Thoracic aorta (tissue), 2 donors: ENCODE measurements at regions not wholly inside any gene's neighbourhood (a gene's known extent, or its start where the extent isn't known, plus 50 kb on each side); places are given as distances from the start of the nearest gene placed in this dataset.

ENCODE experiments used
- ATAC-seq: fragments of 150-250 bp; one replicate; pipeline ENCODE4 v1.8.0; 2017; ENCODE audit warnings: low read depth; ENCODE audit not compliant: insufficient number of reproducible peaks, low FRiP score
- DNase-seq: peaks from one replicate; pipeline ENCODE4 v3.0.0-alpha.2; 2020; ENCODE audit warnings: low spot score
- H3K27ac ChIP-seq, 2 donors: fragments of 200-600 bp; sonication (generic); 1 replicate in 1 of 2; 2 replicates in 1 of 2; pipeline ENCODE4 v1.5.1; 2016; ENCODE audit warnings: mild to moderate bottlenecking in 2 of 2, moderate library complexity in 2 of 2
- H3K27me3 ChIP-seq: fragments of 200-600 bp; sonication (generic); replicated peaks from 2 replicates; pipeline ENCODE4 v1.6.0; 2016; ENCODE audit warnings: mild to moderate bottlenecking; ENCODE audit not compliant: insufficient read depth
- H3K36me3 ChIP-seq: fragments of 200-600 bp; sonication (generic); one replicate; pipeline ENCODE4 v1.5.1; 2016
- H3K4me1 ChIP-seq, 2 donors: fragments of 200-600 bp; sonication (generic); 1 replicate in 1 of 2; 2 replicates in 1 of 2; pipeline versions ENCODE4 v1.5.1 to v1.6.0; 2016; ENCODE audit warnings: low read depth in 2 of 2, mild to moderate bottlenecking in 1 of 2; ENCODE audit not compliant: control insufficient read depth in 1 of 2
- H3K4me3 ChIP-seq: fragments of 200-600 bp; sonication (generic); 2 replicates; pipeline ENCODE4 v1.5.1; 2016; ENCODE audit warnings: mild to moderate bottlenecking
- H3K9me3 ChIP-seq: fragments of 200-600 bp; sonication (generic); 2 replicates; pipeline ENCODE4 v1.5.1; 2016
- CTCF ChIP-seq: fragments of 200-600 bp; sonication (generic); IDR thresholded peaks from one replicate; pipeline ENCODE4 v1.5.1; 2019; ENCODE audit warnings: antibody characterized with exemption

GRCh38 chr4:142913461-142914030, 67.4 kb upstream of the INPP4B start:
- no peak for ATAC-seq
- DNase-seq, result no peak
- Histone ChIP-seq H3K4me1 (peaks cover 7 to 12% of the 10 kb centered on the region in 2 donors), H3K9me3 (no peaks in the 10 kb centered on the region), H3K27ac (peak overlapping the region in 1 of 2 donors; percentile 41), H3K27me3 (no peaks in the 10 kb centered on the region), H3K36me3 (no peaks in the 10 kb centered on the region), H3K4me3 (no peak overlapping the region)
- TF ChIP-seq CTCF, result no peak

GRCh38 chr4:142917678-142918077, 71.6 kb upstream of the INPP4B start:
- no peak overlapping the region for H3K27ac ChIP-seq
- H3K4me1 ChIP-seq, result no peaks in the 10 kb centered on the region
- ATAC-seq (no peak), DNase-seq (no peak)
- no peak overlapping the region for H3K4me3 ChIP-seq
- no peaks in the 10 kb centered on the region for H3K36me3 ChIP-seq
- H3K9me3 ChIP-seq, result no peaks in the 10 kb centered on the region
- TF ChIP-seq CTCF, result no peak
- H3K27me3 ChIP-seq, result no peaks in the 10 kb centered on the region

- H3K27ac ChIP-seq, result no peak overlapping the region
- DNase-seq (no peak), ATAC-seq (no peak)
- no peaks in the 10 kb centered on the region for H3K4me1 ChIP-seq
- no peak for TF ChIP-seq CTCF
- H3K27me3 ChIP-seq, result no peaks in the 10 kb centered on the region
- no peaks in the 10 kb centered on the region for H3K36me3 ChIP-seq
- H3K4me3 ChIP-seq, result no peak overlapping the region
- no peaks in the 10 kb centered on the region for H3K9me3 ChIP-seq
Measured at GRCh38 chr4:142922720-142923119, 76.6 kb upstream of the INPP4B start.

- H3K27ac ChIP-seq, result no peak overlapping the region
- H3K4me3 ChIP-seq, result no peak overlapping the region
- no peak for DNase-seq
- H3K27me3 ChIP-seq, result no peaks in the 10 kb centered on the region
- no peaks in the 10 kb centered on the region for H3K9me3 ChIP-seq
- no peak for ATAC-seq
- H3K4me1 ChIP-seq, result no peaks in the 10 kb centered on the region
- no peak for TF ChIP-seq CTCF
- no peaks in the 10 kb centered on the region for H3K36me3 ChIP-seq
Measured at GRCh38 chr4:142923619-142924018, 77.5 kb upstream of the INPP4B start.

- no peak overlapping the region for H3K27ac ChIP-seq
- TF ChIP-seq CTCF, result no peak
- no peaks in the 10 kb centered on the region for H3K9me3 ChIP-seq
- H3K36me3 ChIP-seq, result no peaks in the 10 kb centered on the region
- no peak overlapping the region for H3K4me3 ChIP-seq
- no peaks in the 10 kb centered on the region for H3K4me1 ChIP-seq
- no peaks in the 10 kb centered on the region for H3K27me3 ChIP-seq
- DNase-seq (no peak), ATAC-seq (no peak)
Measured at GRCh38 chr4:142925161-142925560, 79.1 kb upstream of the INPP4B start.
